Neuronal stem cell (in vitro differentiated cells): ENCODE measurements at regions not wholly inside any gene's neighbourhood (a gene's known extent, or its start where the extent isn't known, plus 50 kb on each side); places are given as distances from the start of the nearest gene placed in this dataset.

Experiments used
- DNase-seq: peaks from one replicate; pipeline ENCODE4 v3.0.0-alpha.2; 2013; ENCODE audit warnings: low spot score
- H2AFZ ChIP-seq: one replicate; pipeline ENCODE4 v1.6.1; 2013; ENCODE audit warnings: mild to moderate bottlenecking, low read length, inconsistent platforms
- H2AK5ac ChIP-seq: 2 replicates; pipeline ENCODE4 v1.6.1; 2013; ENCODE audit warnings: low read depth, mild to moderate bottlenecking, inconsistent platforms, low read length, moderate library complexity, mixed read lengths
- H2BK120ac ChIP-seq: 2 replicates; pipeline ENCODE4 v1.6.1; 2013; ENCODE audit warnings: low read depth, mild to moderate bottlenecking, inconsistent platforms, low read length, moderate library complexity, mixed read lengths
- H2BK12ac ChIP-seq: one replicate; pipeline ENCODE4 v1.6.1; 2013; ENCODE audit warnings: low read length, inconsistent platforms
- H2BK15ac ChIP-seq: 2 replicates; pipeline ENCODE4 v1.6.1; 2013; ENCODE audit warnings: mild to moderate bottlenecking, low read length, inconsistent platforms, mixed read lengths
- H2BK5ac ChIP-seq: one replicate; pipeline ENCODE4 v1.6.1; 2013; ENCODE audit warnings: inconsistent platforms, mild to moderate bottlenecking, low read length, moderate library complexity
- H3K14ac ChIP-seq: one replicate; pipeline ENCODE4 v1.6.1; 2013; ENCODE audit warnings: low read length, inconsistent platforms
- H3K18ac ChIP-seq: 2 replicates; pipeline ENCODE4 v1.6.1; 2013; ENCODE audit warnings: low read length, inconsistent platforms
- H3K23ac ChIP-seq: 2 replicates; pipeline ENCODE4 v1.6.1; 2013; ENCODE audit warnings: low read depth, mild to moderate bottlenecking, mixed read lengths, low read length, inconsistent platforms; ENCODE audit not compliant: poor library complexity
- H3K27ac ChIP-seq: replicated peaks from 3 replicates; pipeline ENCODE4 v1.5.1; 2013; ENCODE audit warnings: low read length, inconsistent platforms
- H3K27me3 ChIP-seq, 3 experiments: 2 replicates each; pipeline ENCODE4 v1.6.1; 2013; ENCODE audit warnings: low read length in 3 of 3, mild to moderate bottlenecking in 2 of 3, inconsistent platforms in 1 of 3, low read depth in 1 of 3, mixed read lengths in 1 of 3, moderate library complexity in 1 of 3; ENCODE audit not compliant: control insufficient read depth in 3 of 3, insufficient read depth in 3 of 3
- H3K36me3 ChIP-seq, 2 donors: replicated peaks in 1 of 2; 2 replicates each; pipeline ENCODE4 v1.6.1; 2013; ENCODE audit warnings: low read length in 2 of 2; ENCODE audit not compliant: control insufficient read depth in 2 of 2, insufficient read depth in 2 of 2
- H3K4ac ChIP-seq: 2 replicates; pipeline ENCODE4 v1.6.1; 2013; ENCODE audit warnings: inconsistent platforms, mild to moderate bottlenecking, low read length, moderate library complexity
- H3K4me1 ChIP-seq, 2 donors: 1 replicate in 1 of 2; 2 replicates in 1 of 2; pipeline ENCODE4 v1.6.1; 2013; ENCODE audit warnings: low read length in 2 of 2, low read depth in 1 of 2; ENCODE audit not compliant: control insufficient read depth in 2 of 2, insufficient read depth in 1 of 2
- H3K4me2 ChIP-seq: one replicate; pipeline ENCODE4 v1.6.1; 2013; ENCODE audit warnings: mild to moderate bottlenecking, low read length, inconsistent platforms; ENCODE audit not compliant: insufficient read depth, poor library complexity, severe bottlenecking
- H3K4me3 ChIP-seq, 2 donors: 2 replicates each; pipeline ENCODE4 v1.5.1; 2013; ENCODE audit warnings: low read length in 2 of 2, mild to moderate bottlenecking in 2 of 2, inconsistent platforms in 1 of 2, moderate library complexity in 1 of 2
- H3K79me1 ChIP-seq: one replicate; pipeline ENCODE4 v1.6.1; 2013; ENCODE audit warnings: low read depth, mild to moderate bottlenecking, inconsistent platforms, low read length, moderate library complexity
- H3K9ac ChIP-seq: one replicate; pipeline ENCODE4 v1.6.1; 2013; ENCODE audit warnings: mild to moderate bottlenecking, low read depth, low read length, inconsistent platforms; ENCODE audit not compliant: poor library complexity
- H3K9me3 ChIP-seq, 2 donors: replicated peaks in 1 of 2; 2 replicates each; pipeline versions ENCODE3 to v1.6.1; 2013; ENCODE audit warnings: low read length in 2 of 2, mild to moderate bottlenecking in 2 of 2, inconsistent platforms in 1 of 2, low read depth in 1 of 2, mixed read lengths in 1 of 2, moderate library complexity in 1 of 2; ENCODE audit not compliant: control insufficient read depth in 2 of 2, insufficient read depth in 1 of 2
- H4K8ac ChIP-seq: one replicate; pipeline ENCODE4 v1.6.1; 2013; ENCODE audit warnings: low read depth, mild to moderate bottlenecking, inconsistent platforms, low read length, moderate library complexity
- H4K91ac ChIP-seq: one replicate; pipeline ENCODE4 v1.6.1; 2013; ENCODE audit warnings: low read length, low read depth, mild to moderate bottlenecking, inconsistent platforms; ENCODE audit not compliant: poor library complexity
- WGBS, 2 donors: extraction: QIAGEN DNeasy Blood & Tissue Kit; methylation state at CpG; one replicate each; pipeline ENCODE4 v1.1.7; 2013; ENCODE audit warnings: missing lambda C conversion rate in 2 of 2, mixed read lengths in 1 of 2; ENCODE audit not compliant: insufficient read length in 2 of 2, insufficient replicate concordance in 1 of 2; ENCODE audit errors: extremely low coverage in 2 of 2; 5-methylcytosine and 5-hydroxymethylcytosine counted together

DNA sequence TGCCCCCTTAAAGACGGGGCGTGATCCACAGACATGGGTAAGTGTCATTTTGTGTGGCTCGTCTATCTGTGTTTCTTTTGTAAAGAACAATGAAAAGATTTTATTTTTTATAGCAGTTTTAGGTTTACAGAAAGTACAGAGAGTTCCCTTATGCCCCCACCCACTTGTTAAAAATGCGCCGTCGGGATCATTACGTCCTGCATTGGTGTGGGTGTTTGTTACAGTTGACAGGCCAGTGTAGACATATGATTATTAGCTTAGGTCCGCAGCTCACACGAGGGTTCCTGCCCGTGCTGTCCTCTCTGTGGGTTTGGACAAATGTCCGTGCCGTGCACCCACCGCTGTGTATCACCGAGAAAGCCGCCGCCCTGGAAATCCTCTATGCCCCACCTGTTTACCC is 50.5 kb downstream of the RGS12 start:
- Histone ChIP-seq H3K18ac (no peak overlapping the region), H3K9me3 (no peaks in the 10 kb centered on the region), H3K4me2 (no peak overlapping the region), H2AK5ac (no peak overlapping the region), H4K8ac (no peak overlapping the region), H3K27me3 (no peaks in the 10 kb centered on the region), H3K27ac (no peak overlapping the region), H3K9ac (no peak overlapping the region), H3K4ac (no peak overlapping the region), H2BK5ac (no peak overlapping the region), H3K4me1 (peaks cover 4 to 10% of the 10 kb centered on the region in 2 donors), H3K79me1 (peaks cover 2% of the 10 kb centered on the region), H3K4me3 (no peak overlapping the region), H2BK12ac (no peak overlapping the region), H3K23ac (no peak overlapping the region), H3K14ac (no peak overlapping the region), H2AFZ (no peak overlapping the region), H3K36me3 (peaks cover 3 to 18% of the 10 kb centered on the region in 2 donors), H2BK15ac (no peak overlapping the region), H2BK120ac (no peak overlapping the region), H4K91ac (no peak overlapping the region)
- no peak for DNase-seq
- no CpG with 5 or more reads among the region's 16 CpGs for WGBS, 2 donors

DNA sequence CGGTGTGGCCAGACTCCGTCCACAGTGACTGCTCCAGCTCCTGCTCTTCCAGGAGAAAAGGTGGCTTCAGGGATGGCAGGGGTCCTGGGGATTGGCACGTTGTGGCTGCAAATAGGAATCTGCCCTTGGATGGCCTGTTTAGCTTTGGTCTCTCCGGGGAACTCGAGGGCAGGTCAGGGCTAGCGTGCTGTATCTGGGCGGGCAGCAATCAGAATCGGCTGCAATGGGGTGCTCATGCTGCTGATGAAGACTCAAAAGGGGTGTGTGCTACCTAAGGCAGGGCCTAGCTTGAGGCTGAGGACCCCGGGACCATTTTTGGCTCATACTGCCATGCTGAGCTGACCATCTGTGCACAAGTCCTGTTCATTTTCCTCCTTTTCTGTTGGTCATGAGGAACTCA is 51.3 kb downstream of the RGS12 start:
- Histone ChIP-seq H3K9me3 (no peaks in the 10 kb centered on the region), H4K8ac (no peak overlapping the region), H3K27me3 (no peaks in the 10 kb centered on the region), H3K9ac (no peak overlapping the region), H3K4me1 (peaks cover 4 to 14% of the 10 kb centered on the region in 2 donors), H2BK120ac (no peak overlapping the region), H2BK15ac (no peak overlapping the region), H3K23ac (no peak overlapping the region), H3K79me1 (no peaks in the 10 kb centered on the region), H3K18ac (no peak overlapping the region), H3K27ac (no peak overlapping the region), H2BK12ac (no peak overlapping the region), H3K36me3 (peaks cover 3 to 18% of the 10 kb centered on the region in 2 donors), H2AFZ (no peak overlapping the region), H3K4me3 (no peak overlapping the region), H3K14ac (no peak overlapping the region), H2BK5ac (no peak overlapping the region), H2AK5ac (peak overlapping the region; percentile 18), H3K4ac (no peak overlapping the region), H4K91ac (no peak overlapping the region), H3K4me2 (no peak overlapping the region)
- no peak for DNase-seq
- WGBS, 2 donors = no CpG with 5 or more reads among the region's 9 CpGs

DNA sequence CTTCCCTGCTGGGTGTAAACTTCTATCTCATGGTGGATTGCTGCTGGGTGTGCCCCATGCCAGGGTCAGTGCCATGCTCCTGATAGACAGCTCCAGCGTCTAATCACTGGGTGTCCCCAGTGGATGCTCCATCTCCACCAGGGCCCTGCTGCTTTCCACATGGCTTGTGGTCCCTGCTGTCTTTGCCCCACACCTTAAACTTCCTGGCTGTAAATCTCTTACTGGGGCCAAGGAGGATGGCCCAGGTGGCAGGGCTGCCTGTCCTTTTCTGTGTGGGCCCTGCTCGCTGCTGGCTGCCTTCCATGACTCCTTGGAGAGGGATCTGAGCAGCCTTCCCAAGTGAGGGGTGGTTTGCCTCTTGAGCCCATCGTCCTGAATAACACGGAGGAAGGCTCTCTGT is 51.8 kb downstream of the RGS12 start:
- DNase-seq = no peak
- H2AK5ac ChIP-seq = peak overlapping the region; percentile 18

DNA sequence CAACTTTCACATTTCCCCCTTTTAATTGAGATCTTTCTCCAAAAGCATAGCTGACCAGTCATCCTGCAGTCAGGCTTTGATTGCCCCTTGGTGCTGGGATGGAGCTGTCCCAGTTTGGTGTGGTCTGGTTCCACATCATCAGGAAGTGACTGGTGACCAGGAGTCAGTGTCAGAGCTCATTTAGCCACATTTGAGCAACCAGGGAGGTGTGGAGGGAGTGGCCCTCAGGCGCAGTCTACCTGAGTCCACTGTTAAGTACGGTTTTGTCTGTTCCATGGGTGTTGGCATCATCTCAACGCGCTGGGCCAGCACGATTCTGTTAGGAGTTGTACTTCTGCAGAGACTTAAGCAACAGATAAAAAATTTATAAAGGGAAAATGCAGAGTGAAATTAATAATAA is 52.6 kb downstream of the RGS12 start:
- H3K9me3 ChIP-seq = no peaks in the 10 kb centered on the region
- H2BK120ac ChIP-seq = no peak overlapping the region
- peaks cover 4 to 14% of the 10 kb centered on the region in 2 donors for H3K4me1 ChIP-seq
- no peak overlapping the region for H4K91ac ChIP-seq
- no peak overlapping the region for H3K4me2 ChIP-seq
- H3K36me3 ChIP-seq = peaks cover 3 to 18% of the 10 kb centered on the region in 2 donors
- H3K27me3 ChIP-seq = no peaks in the 10 kb centered on the region
- WGBS, 2 donors = no CpG with 5 or more reads among the region's 5 CpGs
- no peak overlapping the region for H2AK5ac ChIP-seq
- no peaks in the 10 kb centered on the region for H3K79me1 ChIP-seq
- H3K9ac ChIP-seq = peak overlapping the region; percentile 30
- no peak overlapping the region for H3K23ac ChIP-seq
- H2BK15ac ChIP-seq = no peak overlapping the region
- H4K8ac ChIP-seq = no peak overlapping the region
- H3K4me3 ChIP-seq = peak overlapping the region in 1 of 2 donors; percentile 66
- no peak overlapping the region for H2BK12ac ChIP-seq
- H2AFZ ChIP-seq = no peak overlapping the region
- H3K4ac ChIP-seq = no peak overlapping the region
- no peak overlapping the region for H2BK5ac ChIP-seq
- H3K14ac ChIP-seq = no peak overlapping the region
- no peak overlapping the region for H3K18ac ChIP-seq
- no peak overlapping the region for H3K27ac ChIP-seq
- no peak for DNase-seq

More for the DNA sequence above, 51.8 kb downstream of the RGS12 start:
- H3K4me1 ChIP-seq = peaks cover 4 to 14% of the 10 kb centered on the region in 2 donors
- H4K8ac ChIP-seq = no peak overlapping the region
- H3K79me1 ChIP-seq = no peaks in the 10 kb centered on the region
- no peak overlapping the region for H2BK15ac ChIP-seq
- no peak overlapping the region for H2BK120ac ChIP-seq
- H2BK5ac ChIP-seq = no peak overlapping the region
- no peak overlapping the region for H3K4ac ChIP-seq
- no peak overlapping the region for H3K27ac ChIP-seq
- no peak overlapping the region for H2AFZ ChIP-seq
- H3K23ac ChIP-seq = no peak overlapping the region
- WGBS, 2 donors = no CpG with 5 or more reads among the region's 4 CpGs
- no peaks in the 10 kb centered on the region for H3K9me3 ChIP-seq
- no peak overlapping the region for H3K14ac ChIP-seq
- no peaks in the 10 kb centered on the region for H3K27me3 ChIP-seq
- peaks cover 3 to 18% of the 10 kb centered on the region in 2 donors for H3K36me3 ChIP-seq
- H3K4me3 ChIP-seq = no peak overlapping the region
- no peak overlapping the region for H3K4me2 ChIP-seq
- H4K91ac ChIP-seq = no peak overlapping the region
- no peak overlapping the region for H3K9ac ChIP-seq
- H2BK12ac ChIP-seq = no peak overlapping the region
- H3K18ac ChIP-seq = no peak overlapping the region
